Natural killer cell (primary cell): ENCODE measurements at regions not wholly inside any gene's neighbourhood (a gene's known extent, or its start where the extent isn't known, plus 50 kb on each side); places are given as distances from the start of the nearest gene placed in this dataset.

Source experiments
- ATAC-seq, 3 donors: fragments of 150-1000 bp in 2 of 3; fragments of 200-7000 bp in 1 of 3; cut with Tn5 transposase; 1 replicate in 1 of 3; 2 replicates in 2 of 3; pipeline ENCODE4 v1.10.0; 2021; ENCODE audit warnings: mild to moderate bottlenecking in 2 of 3, moderate library complexity in 2 of 3
- DNase-seq, 2 donors: peaks; one replicate each; pipeline versions ENCODE4 v3.0.0 to v3.0.0-alpha.2; 2013 to 2021; ENCODE audit warnings: mixed read lengths in 1 of 2
- H3K27ac ChIP-seq: one replicate; pipeline ENCODE4 v1.5.1; 2013; ENCODE audit warnings: mild to moderate bottlenecking, low read length
- H3K27me3 ChIP-seq: one replicate; pipeline ENCODE4 v1.6.1; 2013; ENCODE audit warnings: low read length; ENCODE audit not compliant: control insufficient read depth, insufficient read depth
- H3K36me3 ChIP-seq: one replicate; pipeline ENCODE4 v1.6.1; 2013; ENCODE audit warnings: low read length; ENCODE audit not compliant: control insufficient read depth, insufficient read depth
- H3K4me1 ChIP-seq: one replicate; pipeline ENCODE4 v1.6.1; 2013; ENCODE audit warnings: low read length; ENCODE audit not compliant: control insufficient read depth, insufficient read depth
- H3K4me3 ChIP-seq: one replicate; pipeline ENCODE4 v1.5.1; 2013; ENCODE audit warnings: low read length
- H3K9me3 ChIP-seq: one replicate; pipeline ENCODE4 v1.6.1; 2013; ENCODE audit warnings: low read length; ENCODE audit not compliant: control insufficient read depth, insufficient read depth
- H3K27ac Mint-ChIP-seq, 2 donors: one replicate each; pipeline ENCODE4 v1.8.0; 2022; ENCODE audit warnings: mild to moderate bottlenecking in 2 of 2, mixed read lengths in 2 of 2, moderate library complexity in 1 of 2
- H3K27me3 Mint-ChIP-seq, 2 donors: one replicate each; pipeline ENCODE4 v1.8.0; 2022; ENCODE audit warnings: low read depth in 2 of 2, mixed read lengths in 2 of 2
- H3K36me3 Mint-ChIP-seq: one replicate; pipeline ENCODE4 v1.8.0; 2022; ENCODE audit warnings: mixed read lengths
- H3K4me1 Mint-ChIP-seq, 2 donors: one replicate each; pipeline ENCODE4 v1.8.0; 2022; ENCODE audit warnings: mixed read lengths in 2 of 2
- H3K4me3 Mint-ChIP-seq: one replicate; pipeline ENCODE4 v1.8.0; 2022; ENCODE audit warnings: mild to moderate bottlenecking, moderate library complexity, mixed read lengths
- H3K9me3 Mint-ChIP-seq, 2 donors: one replicate each; pipeline ENCODE4 v1.8.0; 2022; ENCODE audit warnings: mixed read lengths in 2 of 2
- WGBS: methylation state at CpG from one replicate; pipeline ENCODE4 v1.1.7; 2013; ENCODE audit warnings: missing lambda C conversion rate; ENCODE audit not compliant: insufficient coverage; 5-methylcytosine and 5-hydroxymethylcytosine counted together
- intact Hi-C: fragments of 100-400 bp; cut with micrococcal nuclease; formaldehyde crosslinking; loops from one replicate; pipeline ENCODE4 v1.14.2; 2022
- TF ChIP-seq, protein P1 (sequence below): fragments of 200-600 bp; IDR thresholded peaks from one replicate; pipeline ENCODE4 v1.8.0; 2022; ENCODE audit warnings: antibody characterized with exemption

DNA sequence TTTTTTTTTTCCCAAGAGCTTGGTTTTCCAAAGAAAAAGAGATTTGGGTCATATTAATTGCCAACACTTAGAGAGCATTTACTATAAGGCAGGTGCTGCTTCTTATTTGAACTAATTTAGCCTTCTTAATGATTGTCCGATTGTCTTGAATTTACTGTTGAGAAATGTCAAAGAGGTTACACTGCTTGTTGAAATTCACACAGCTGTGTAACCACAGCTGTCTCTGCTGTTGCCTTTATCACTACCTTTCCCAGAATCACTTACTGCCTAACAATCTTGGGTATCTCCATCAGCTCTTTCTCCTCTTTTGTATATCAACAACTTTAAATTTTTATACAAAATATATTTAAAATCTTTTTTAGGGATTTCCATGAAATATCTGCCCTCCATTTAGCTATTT, 115.6 kb downstream of the UCHL5 start:
- intact Hi-C loops, result no loop called here
- Mint-ChIP-seq H3K4me3 (no peak overlapping the region), H3K27ac (no peak overlapping the region), H3K36me3 (peaks cover 7% of the 10 kb centered on the region), H3K4me1 (peaks cover 0 to 3% of the 10 kb centered on the region in 2 donors), H3K27me3 (no peaks in the 10 kb centered on the region), H3K9me3 (no peaks in the 10 kb centered on the region)
- WGBS, result 100% methylated on average over 1 of the region's 1 CpG
- ATAC-seq (no peak), DNase-seq (no peak)
- Histone ChIP-seq H3K27me3 (no peaks in the 10 kb centered on the region), H3K27ac (no peak overlapping the region), H3K4me3 (no peak overlapping the region), H3K4me1 (no peaks in the 10 kb centered on the region), H3K9me3 (no peaks in the 10 kb centered on the region), H3K36me3 (no peaks in the 10 kb centered on the region)
- TF ChIP-seq, protein P1, sequence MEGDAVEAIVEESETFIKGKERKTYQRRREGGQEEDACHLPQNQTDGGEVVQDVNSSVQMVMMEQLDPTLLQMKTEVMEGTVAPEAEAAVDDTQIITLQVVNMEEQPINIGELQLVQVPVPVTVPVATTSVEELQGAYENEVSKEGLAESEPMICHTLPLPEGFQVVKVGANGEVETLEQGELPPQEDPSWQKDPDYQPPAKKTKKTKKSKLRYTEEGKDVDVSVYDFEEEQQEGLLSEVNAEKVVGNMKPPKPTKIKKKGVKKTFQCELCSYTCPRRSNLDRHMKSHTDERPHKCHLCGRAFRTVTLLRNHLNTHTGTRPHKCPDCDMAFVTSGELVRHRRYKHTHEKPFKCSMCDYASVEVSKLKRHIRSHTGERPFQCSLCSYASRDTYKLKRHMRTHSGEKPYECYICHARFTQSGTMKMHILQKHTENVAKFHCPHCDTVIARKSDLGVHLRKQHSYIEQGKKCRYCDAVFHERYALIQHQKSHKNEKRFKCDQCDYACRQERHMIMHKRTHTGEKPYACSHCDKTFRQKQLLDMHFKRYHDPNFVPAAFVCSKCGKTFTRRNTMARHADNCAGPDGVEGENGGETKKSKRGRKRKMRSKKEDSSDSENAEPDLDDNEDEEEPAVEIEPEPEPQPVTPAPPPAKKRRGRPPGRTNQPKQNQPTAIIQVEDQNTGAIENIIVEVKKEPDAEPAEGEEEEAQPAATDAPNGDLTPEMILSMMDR, result no peak

DNA sequence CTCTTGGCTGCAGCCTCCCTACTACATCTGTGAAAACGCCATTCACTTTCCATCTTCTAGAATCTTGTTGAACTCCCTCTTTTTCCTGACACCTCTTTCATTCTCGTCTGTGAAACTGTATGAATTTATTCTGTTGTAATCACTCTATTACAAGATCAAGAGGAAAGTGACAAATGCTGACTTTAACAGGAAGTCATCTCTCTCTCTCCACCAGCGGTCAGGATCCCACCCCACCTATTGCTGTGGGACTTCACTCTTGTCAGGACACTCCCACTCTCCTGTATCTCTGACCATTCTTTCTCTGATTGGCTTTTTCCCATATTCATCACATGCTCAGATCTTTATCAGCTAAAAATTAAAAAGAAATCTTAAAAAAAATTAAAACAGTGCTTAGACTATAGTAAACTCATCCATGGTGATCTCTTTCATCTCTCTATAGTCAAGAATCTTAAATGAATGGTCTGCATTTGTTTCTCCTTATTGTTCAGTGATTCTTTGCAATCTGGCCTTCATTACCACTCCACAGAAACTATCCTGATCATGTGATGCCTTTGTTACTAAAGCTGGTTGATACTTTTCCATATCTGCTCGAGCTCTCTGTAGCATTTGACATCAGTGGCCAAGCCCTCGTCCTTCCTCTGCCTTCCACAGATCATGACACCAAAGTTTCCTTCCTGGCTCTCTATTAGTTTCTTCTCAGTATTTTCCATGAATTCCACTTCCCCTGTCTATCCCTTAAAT, 113.6 kb downstream of the UCHL5 start:
- intact Hi-C loops, result no loop called here
- Histone ChIP-seq H3K4me3 (no peak overlapping the region), H3K36me3 (no peaks in the 10 kb centered on the region), H3K27ac (no peak overlapping the region), H3K4me1 (no peaks in the 10 kb centered on the region), H3K27me3 (no peaks in the 10 kb centered on the region), H3K9me3 (no peaks in the 10 kb centered on the region)
- H3K27ac Mint-ChIP-seq, result no peak overlapping the region
- H3K4me3 Mint-ChIP-seq, result no peak overlapping the region
- no peaks in the 10 kb centered on the region for H3K27me3 Mint-ChIP-seq
- H3K36me3 Mint-ChIP-seq, result peaks cover 7% of the 10 kb centered on the region
- H3K4me1 Mint-ChIP-seq, result peaks cover 0 to 3% of the 10 kb centered on the region in 2 donors
- 76% methylated on average over 4 of the region's 5 CpGs for WGBS
- ATAC-seq (peak in 1 of 3 donors; percentile 26), DNase-seq (no peak)
- no peaks in the 10 kb centered on the region for H3K9me3 Mint-ChIP-seq
- TF ChIP-seq, protein P1, result no peak

DNA sequence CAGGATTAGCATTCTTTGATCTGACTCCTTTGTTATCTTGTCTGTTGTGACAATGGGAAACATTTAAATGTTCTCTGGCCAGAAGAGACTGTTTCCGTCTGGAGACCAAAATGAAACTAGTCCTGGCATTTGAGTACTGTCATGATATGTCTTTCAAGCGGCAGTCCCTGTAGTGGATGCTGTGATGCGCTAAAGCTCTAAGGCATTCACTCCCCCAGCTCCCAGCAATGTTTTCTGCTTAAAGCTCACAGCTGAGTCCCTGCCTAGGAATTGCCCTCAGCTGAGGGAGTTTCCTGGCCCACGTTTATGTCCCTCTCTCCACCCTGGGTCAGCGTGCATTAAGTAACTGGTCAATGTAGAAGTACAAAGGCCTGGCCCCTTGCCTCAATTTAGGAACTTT, 109.4 kb downstream of the UCHL5 start:
- 96% methylated on average over 5 of the region's 5 CpGs for WGBS
- H3K4me1 Mint-ChIP-seq, result peaks cover 0 to 3% of the 10 kb centered on the region in 2 donors
- H3K27ac ChIP-seq, result no peak overlapping the region
- H3K36me3 ChIP-seq, result no peaks in the 10 kb centered on the region
- H3K4me3 Mint-ChIP-seq, result no peak overlapping the region
- H3K4me3 ChIP-seq, result no peak overlapping the region
- ATAC-seq (no peak), DNase-seq (no peak)
- H3K4me1 ChIP-seq, result no peaks in the 10 kb centered on the region
- no peaks in the 10 kb centered on the region for H3K9me3 ChIP-seq
- intact Hi-C loops, result no loop called here
- no peak overlapping the region for H3K27ac Mint-ChIP-seq
- H3K27me3 Mint-ChIP-seq, result no peaks in the 10 kb centered on the region
- H3K9me3 Mint-ChIP-seq, result no peaks in the 10 kb centered on the region
- H3K36me3 Mint-ChIP-seq, result peaks cover 21% of the 10 kb centered on the region
- TF ChIP-seq, protein P1, result no peak
- no peaks in the 10 kb centered on the region for H3K27me3 ChIP-seq

DNA sequence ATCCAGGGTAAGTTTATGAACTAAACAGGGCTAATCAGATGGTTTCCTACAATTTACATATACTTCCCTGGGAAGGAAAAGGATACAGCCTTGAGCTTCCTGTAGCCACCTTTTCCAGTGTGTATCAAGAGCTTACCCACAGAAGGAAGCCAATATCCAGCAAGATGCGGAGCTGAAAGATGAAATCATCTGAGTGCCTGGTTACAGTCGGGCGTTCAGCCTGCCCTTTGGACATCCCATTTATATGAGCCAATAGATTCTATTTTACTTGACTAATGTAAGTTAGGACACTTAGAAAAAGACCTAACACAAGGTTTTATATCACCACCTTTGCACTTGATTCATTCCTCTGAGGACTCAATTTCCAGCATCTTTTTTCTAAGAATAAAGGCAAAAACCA, 108.2 kb downstream of the UCHL5 start:
- H3K36me3 ChIP-seq, result no peaks in the 10 kb centered on the region
- TF ChIP-seq, protein P1, result no peak
- H3K27me3 ChIP-seq, result no peaks in the 10 kb centered on the region
- DNase-seq (no peak), ATAC-seq (no peak)
- Mint-ChIP-seq H3K4me1 (no peaks in the 10 kb centered on the region), H3K4me3 (no peak overlapping the region), H3K9me3 (no peaks in the 10 kb centered on the region), H3K36me3 (peaks cover 21% of the 10 kb centered on the region), H3K27ac (no peak overlapping the region), H3K27me3 (no peaks in the 10 kb centered on the region)
- WGBS, result 100% methylated on average over 1 of the region's 3 CpGs
- no peak overlapping the region for H3K4me3 ChIP-seq
- H3K4me1 ChIP-seq, result no peaks in the 10 kb centered on the region
- intact Hi-C loops, result no loop called here
- H3K9me3 ChIP-seq, result no peaks in the 10 kb centered on the region
- H3K27ac ChIP-seq, result no peak overlapping the region
